WI38 (cell line): ENCODE measurements at regions not wholly inside any gene's neighbourhood (a gene's known extent, or its start where the extent isn't known, plus 50 kb on each side); places are given as distances from the start of the nearest gene placed in this dataset.

Experiments used
- H3K4me3 ChIP-seq: 2 replicates; pipeline ENCODE4 v1.5.1; 2011; ENCODE audit warnings: low read depth, mild to moderate bottlenecking, control low read depth, low read length
- CTCF ChIP-seq: IDR thresholded peaks from 2 replicates; pipeline ENCODE4 v1.5.1; 2012; ENCODE audit warnings: low read depth, mild to moderate bottlenecking, control low read depth, low read length

- no peak overlapping the region for H3K4me3 ChIP-seq
- no peak for TF ChIP-seq CTCF
Measured at GRCh38 chr11:113567867-113568544, 92.8 kb upstream of the DRD2 start.

- H3K4me3 ChIP-seq: no peak overlapping the region
- no peak for TF ChIP-seq CTCF
Measured at GRCh38 chr11:113567097-113567496, 91.9 kb upstream of the DRD2 start.

GRCh38 chr11:113564527-113565130 lies 89.4 kb upstream of the DRD2 start:
- no peak overlapping the region for H3K4me3 ChIP-seq
- TF ChIP-seq CTCF: no peak

- TF ChIP-seq CTCF: no peak
Measured at GRCh38 chr11:113563766-113564526, 88.7 kb upstream of the DRD2 start.

GRCh38 chr11:113562981-113563461 lies 87.8 kb upstream of the DRD2 start:
- TF ChIP-seq CTCF: no peak
- no peak overlapping the region for H3K4me3 ChIP-seq

More at GRCh38 chr11:113563766-113564526, 88.7 kb upstream of the DRD2 start:
- H3K4me3 ChIP-seq: no peak overlapping the region

- no peak for TF ChIP-seq CTCF
- H3K4me3 ChIP-seq: no peak overlapping the region
Measured at GRCh38 chr11:113562576-113562975, 87.4 kb upstream of the DRD2 start.

GRCh38 chr11:113557926-113558325 lies 82.7 kb upstream of the DRD2 start:
- TF ChIP-seq CTCF: no peak
- no peak overlapping the region for H3K4me3 ChIP-seq
